ENCODE measurements at regions not wholly inside any gene's neighbourhood (a gene's known extent, or its start where the extent isn't known, plus 50 kb on each side); places are given as distances from the start of the nearest gene placed in this dataset.

- TF ChIP-seq MAX (CRISPR knock-in tag; IDR thresholded peaks at IDR 0.05) (no peak), CTCF (IDR thresholded peaks at IDR 0.05) (no peak), NR3C1 (CRISPR knock-in tag; conservative IDR thresholded peaks at IDR 0.05; ENCODE audit: low read depth) (no peak), JUN (CRISPR knock-in tag; IDR thresholded peaks at IDR 0.05) (no peak), ZNF416 (CRISPR knock-in tag; IDR thresholded peaks at IDR 0.05) (no peak), MLX (CRISPR knock-in tag; IDR thresholded peaks at IDR 0.05) (no peak), NR2C2 (CRISPR knock-in tag; IDR thresholded peaks at IDR 0.05) (no peak), TEAD4 (CRISPR knock-in tag; IDR thresholded peaks at IDR 0.05) (no peak), ETV6 (CRISPR knock-in tag; IDR thresholded peaks at IDR 0.05) (no peak), ATF6 (CRISPR knock-in tag; IDR thresholded peaks at IDR 0.05) (no peak), SOX15 (CRISPR knock-in tag; IDR thresholded peaks at IDR 0.05) (no peak), ZNF138 (CRISPR knock-in tag; conservative IDR thresholded peaks at IDR 0.05) (no peak)
These were observed 2672.8 kb upstream of the PCDH20 start for GRCh38 chr13:64088491-64088890.
